ENCODE measurements at regions not wholly inside any gene's neighbourhood (a gene's known extent, or its start where the extent isn't known, plus 50 kb on each side); places are given as distances from the start of the nearest gene placed in this dataset.

- Histone ChIP-seq H4K20me1 (ENCODE audit: low read depth, low read length) (no peaks in the 10 kb centered on the region), H3F3A (ENCODE audit: insufficient read depth) (no peaks in the 10 kb centered on the region), H3K27me3 (ENCODE audit: low read length) (no peaks in the 10 kb centered on the region), H2AFZ (ENCODE audit: low read depth, low read length, severe bottlenecking) (no peak overlapping the region), H3K79me2 (ENCODE audit: insufficient read depth, low read length) (no peaks in the 10 kb centered on the region), H3K27ac (ENCODE audit: low read depth, low read length) (no peak overlapping the region), H3K9me2 (replicated peaks; ENCODE audit: insufficient read depth, low read length) (no peaks in the 10 kb centered on the region; the same call in 1 of the 2 replicates), H3K36me3 (ENCODE audit: low read length) (no peaks in the 10 kb centered on the region), H3K4me2 (ENCODE audit: low read depth, low read length, poor library complexity, severe bottlenecking) (no peak overlapping the region), H3K9me3 (ENCODE audit: insufficient read depth, low read length) (no peaks in the 10 kb centered on the region), H3K9ac (ENCODE audit: low read length) (no peak overlapping the region), H3K4me3 (ENCODE audit: insufficient read depth, low read length, poor library complexity, severe bottlenecking) (no peak overlapping the region)
- TF ChIP-seq CTCF (IDR thresholded peaks at IDR 0.05; ENCODE audit: insufficient read depth, low read length, poor library complexity, severe bottlenecking): no peak
- TF ChIP-seq EZH2phosphoT487 (conservative IDR thresholded peaks at IDR 0.05; ENCODE audit: low read length): no peak
Observed at GRCh38 chr11:28910926-28911325, 802.7 kb downstream of the METTL15 start.

GRCh38 chr11:28903716-28904115 is 795.5 kb downstream of the METTL15 start:
- no peaks in the 10 kb centered on the region for H3K9me3 ChIP-seq (ENCODE audit: insufficient read depth, low read length)
- H3K27ac ChIP-seq (ENCODE audit: low read depth, low read length): no peak overlapping the region
- H3K79me2 ChIP-seq (ENCODE audit: insufficient read depth, low read length): no peaks in the 10 kb centered on the region
- TF ChIP-seq EZH2phosphoT487 (conservative IDR thresholded peaks at IDR 0.05; ENCODE audit: low read length) (no peak), CTCF (IDR thresholded peaks at IDR 0.05; ENCODE audit: insufficient read depth, low read length, poor library complexity, severe bottlenecking) (no peak)
- no peak overlapping the region for H3K4me3 ChIP-seq (ENCODE audit: insufficient read depth, low read length, poor library complexity, severe bottlenecking)
- H3K9ac ChIP-seq (ENCODE audit: low read length): no peak overlapping the region
- H2AFZ ChIP-seq (ENCODE audit: low read depth, low read length, severe bottlenecking): no peak overlapping the region
- no peaks in the 10 kb centered on the region; the same call in 1 of the 2 replicates for H4K20me1 ChIP-seq (ENCODE audit: low read depth, low read length)
- H3K4me2 ChIP-seq (ENCODE audit: low read depth, low read length, poor library complexity, severe bottlenecking): no peak overlapping the region
- H3K27me3 ChIP-seq (ENCODE audit: low read length): no peaks in the 10 kb centered on the region
- H3K36me3 ChIP-seq (ENCODE audit: low read length): no peaks in the 10 kb centered on the region
- no peaks in the 10 kb centered on the region; the same call in 1 of the 2 replicates for H3K9me2 ChIP-seq (replicated peaks; ENCODE audit: insufficient read depth, low read length)
- no peaks in the 10 kb centered on the region for H3F3A ChIP-seq (ENCODE audit: insufficient read depth)

GRCh38 chr11:28900427-28900826 is 792.2 kb downstream of the METTL15 start:
- no peak overlapping the region for H2AFZ ChIP-seq (ENCODE audit: low read depth, low read length, severe bottlenecking)
- H3K79me2 ChIP-seq (ENCODE audit: insufficient read depth, low read length): no peaks in the 10 kb centered on the region
- H3F3A ChIP-seq (ENCODE audit: insufficient read depth): 0 out of 2 replicates have a peak, but pooled peaks cover 2% of the 10 kb centered on the region
- H3K27ac ChIP-seq (ENCODE audit: low read depth, low read length): no peak overlapping the region
- H3K36me3 ChIP-seq (ENCODE audit: low read length): no peaks in the 10 kb centered on the region
- no peak overlapping the region for H3K4me2 ChIP-seq (ENCODE audit: low read depth, low read length, poor library complexity, severe bottlenecking)
- no peaks in the 10 kb centered on the region for H4K20me1 ChIP-seq (ENCODE audit: low read depth, low read length)
- TF ChIP-seq CTCF (IDR thresholded peaks at IDR 0.05; ENCODE audit: insufficient read depth, low read length, poor library complexity, severe bottlenecking) (no peak), EZH2phosphoT487 (conservative IDR thresholded peaks at IDR 0.05; ENCODE audit: low read length) (no peak)
- H3K9me2 ChIP-seq (replicated peaks; ENCODE audit: insufficient read depth, low read length): no peaks in the 10 kb centered on the region
- H3K27me3 ChIP-seq (ENCODE audit: low read length): no peaks in the 10 kb centered on the region
- H3K4me3 ChIP-seq (ENCODE audit: insufficient read depth, low read length, poor library complexity, severe bottlenecking): no peak overlapping the region
- H3K9ac ChIP-seq (ENCODE audit: low read length): no peak overlapping the region
- H3K9me3 ChIP-seq (ENCODE audit: insufficient read depth, low read length): peaks cover 7% of the 10 kb centered on the region; the same call in 1 of the 2 replicates

All from SU-DHL-6 (cell line).